ENCODE measurements at regions not wholly inside any gene's neighbourhood (a gene's known extent, or its start where the extent isn't known, plus 50 kb on each side); places are given as distances from the start of the nearest gene placed in this dataset.

- no peak overlapping the region for H3K4me3 ChIP-seq (ENCODE audit: control insufficient read depth, low read depth, low read length)
- no peak for TF ChIP-seq CTCF (IDR thresholded peaks at IDR 0.05; ENCODE audit: control insufficient read depth, insufficient read depth, low read depth, low read length, missing control alignments)
- no peak for DNase-seq (ENCODE audit: low read depth)
Observed at GRCh38 chr3:99472385-99472784, 166.0 kb upstream of the COL8A1 start.

- DNase-seq (ENCODE audit: low read depth) = no peak
- TF ChIP-seq CTCF (IDR thresholded peaks at IDR 0.05; ENCODE audit: control insufficient read depth, insufficient read depth, low read depth, low read length, missing control alignments) = no peak
- H3K4me3 ChIP-seq (ENCODE audit: control insufficient read depth, low read depth, low read length) = no peak overlapping the region
Observed at GRCh38 chr3:99471353-99472323, 166.8 kb upstream of the COL8A1 start.

DNA sequence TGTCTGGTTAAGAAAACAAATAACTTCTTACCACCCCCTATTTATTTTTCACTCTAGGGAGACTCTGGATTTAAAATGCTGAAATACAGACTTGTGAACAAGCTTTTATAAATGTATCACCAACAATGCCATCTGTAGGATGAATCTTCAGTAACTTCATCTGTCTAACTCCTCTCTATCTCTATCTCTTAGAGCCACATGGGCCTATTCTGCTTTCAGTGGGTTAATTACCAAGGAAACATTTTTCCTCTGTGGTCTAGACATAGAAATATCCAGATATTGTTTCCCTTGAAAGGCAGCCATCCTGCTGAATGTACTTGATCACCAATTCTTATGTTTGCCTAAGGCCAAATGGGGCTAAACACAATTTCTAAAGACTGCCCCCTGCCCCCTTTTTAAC is 167.6 kb upstream of the COL8A1 start:
- DNase-seq (ENCODE audit: low read depth) = no peak
- no peak for TF ChIP-seq CTCF (IDR thresholded peaks at IDR 0.05; ENCODE audit: control insufficient read depth, insufficient read depth, low read depth, low read length, missing control alignments)
- H3K4me3 ChIP-seq (ENCODE audit: control insufficient read depth, low read depth, low read length) = no peak overlapping the region

GRCh38 chr3:99468918-99469317 is 169.5 kb upstream of the COL8A1 start:
- no peak for DNase-seq (ENCODE audit: low read depth)
- TF ChIP-seq CTCF (IDR thresholded peaks at IDR 0.05; ENCODE audit: control insufficient read depth, insufficient read depth, low read depth, low read length, missing control alignments) = no peak
- no peak overlapping the region for H3K4me3 ChIP-seq (ENCODE audit: control insufficient read depth, low read depth, low read length)

DNA sequence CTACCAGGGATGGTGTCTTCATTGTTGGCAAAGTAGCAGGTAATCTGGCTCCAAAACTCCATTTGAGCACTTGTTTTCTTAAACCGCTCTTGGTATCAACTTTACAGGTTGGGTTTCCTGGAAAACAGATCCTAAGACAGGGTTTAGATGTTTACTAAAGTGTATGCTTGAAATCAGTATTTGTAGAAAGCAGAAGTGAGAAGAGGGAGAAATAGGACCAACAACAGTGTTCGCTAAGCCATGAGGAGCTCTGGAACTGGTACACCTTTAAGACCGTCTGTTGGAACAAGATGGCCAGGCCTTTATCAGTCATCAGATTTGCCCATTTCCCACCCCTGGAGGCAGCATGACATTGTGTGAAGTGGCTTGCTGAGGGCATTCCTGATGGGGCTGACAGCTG is 171.0 kb upstream of the COL8A1 start:
- no peak for TF ChIP-seq CTCF (IDR thresholded peaks at IDR 0.05; ENCODE audit: control insufficient read depth, insufficient read depth, low read depth, low read length, missing control alignments)
- no peak for DNase-seq (ENCODE audit: low read depth)
- no peak overlapping the region for H3K4me3 ChIP-seq (ENCODE audit: control insufficient read depth, low read depth, low read length)

DNA sequence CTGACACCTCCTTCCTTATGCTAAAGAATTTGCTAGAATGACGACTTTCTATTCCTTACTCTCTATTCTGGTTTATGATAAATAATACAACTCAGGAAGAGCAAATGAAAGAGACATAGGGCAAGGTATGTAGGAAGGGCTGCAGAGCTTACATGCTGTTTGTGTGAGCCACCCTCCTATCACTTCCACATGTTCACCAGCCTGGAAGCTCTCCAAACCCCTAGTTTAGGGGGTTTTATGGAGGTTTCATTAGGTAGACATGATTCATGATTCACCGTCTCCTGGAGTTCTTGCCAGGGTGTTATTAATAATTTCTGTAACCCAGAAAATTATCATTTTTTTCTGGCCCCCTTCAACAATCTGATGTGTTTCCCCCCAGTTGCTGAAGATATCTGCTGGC is 172.1 kb upstream of the COL8A1 start:
- no peak for TF ChIP-seq CTCF (IDR thresholded peaks at IDR 0.05; ENCODE audit: control insufficient read depth, insufficient read depth, low read depth, low read length, missing control alignments)
- H3K4me3 ChIP-seq (ENCODE audit: control insufficient read depth, low read depth, low read length) = no peak overlapping the region
- no peak for DNase-seq (ENCODE audit: low read depth)

All from AG09309 (cell line).